Dendritic cell treated with granulocyte-macrophage colony-stimulating factor and Interleukin-4, amounts not matched to agents 40 ng/mL and 50 ng/mL, for 4 days (primary cell): ENCODE measurements at regions not wholly inside any gene's neighbourhood (a gene's known extent, or its start where the extent isn't known, plus 50 kb on each side); places are given as distances from the start of the nearest gene placed in this dataset.
"Not testable (repeated sequence)": the region's sequence is repeated elsewhere in the genome, so short reads cannot be mapped to it uniquely, and the experiment has no call there.

Experiments used
- H3K27ac Mint-ChIP-seq: one replicate; pipeline ENCODE4 v1.8.0; 2022; ENCODE audit warnings: mild to moderate bottlenecking, mixed read lengths
- H3K27me3 Mint-ChIP-seq: one replicate; pipeline ENCODE4 v1.8.0; 2022; ENCODE audit warnings: mild to moderate bottlenecking, mixed read lengths
- H3K36me3 Mint-ChIP-seq: one replicate; pipeline ENCODE4 v1.8.0; 2022; ENCODE audit warnings: low read depth, mixed read lengths
- H3K4me1 Mint-ChIP-seq: one replicate; pipeline ENCODE4 v1.8.0; 2022; ENCODE audit warnings: low read depth, mixed read lengths
- H3K4me3 Mint-ChIP-seq: one replicate; pipeline ENCODE4 v1.8.0; 2022; ENCODE audit warnings: mild to moderate bottlenecking, moderate library complexity, mixed read lengths
- H3K9me3 Mint-ChIP-seq: one replicate; pipeline ENCODE4 v1.8.0; 2022; ENCODE audit warnings: mixed read lengths
- intact Hi-C: fragments of 100-400 bp; cut with micrococcal nuclease; formaldehyde crosslinking; loops from one replicate; pipeline ENCODE4 v1.15.0; 2022

DNA sequence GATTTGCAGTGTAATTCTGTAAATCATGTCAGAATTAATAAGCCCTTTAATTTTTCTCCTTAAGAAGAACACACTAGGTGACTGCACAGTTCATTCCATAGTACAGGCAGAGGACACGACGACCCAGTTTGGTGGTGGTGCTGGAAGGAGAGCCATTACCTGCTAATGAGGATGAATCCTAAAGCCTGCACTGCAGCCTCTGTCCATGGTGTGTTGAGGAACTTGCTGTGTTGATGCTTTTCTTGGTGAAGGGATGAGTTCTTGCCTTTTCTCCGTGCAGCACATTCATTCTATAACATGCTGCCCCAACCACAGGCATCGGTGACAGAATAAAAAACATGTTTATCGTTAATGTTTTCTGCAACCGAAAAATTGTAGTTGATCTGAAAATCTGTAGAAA, 89.6 kb upstream of the VEPH1 start:
- Mint-ChIP-seq H3K4me1 (no peaks in the 10 kb centered on the region), H3K27ac (no peak overlapping the region), H3K36me3 (no peaks in the 10 kb centered on the region), H3K27me3 (peaks cover 4% of the 10 kb centered on the region), H3K9me3 (no peaks in the 10 kb centered on the region), H3K4me3 (no peak overlapping the region)
- intact Hi-C loops = no loop called here

DNA sequence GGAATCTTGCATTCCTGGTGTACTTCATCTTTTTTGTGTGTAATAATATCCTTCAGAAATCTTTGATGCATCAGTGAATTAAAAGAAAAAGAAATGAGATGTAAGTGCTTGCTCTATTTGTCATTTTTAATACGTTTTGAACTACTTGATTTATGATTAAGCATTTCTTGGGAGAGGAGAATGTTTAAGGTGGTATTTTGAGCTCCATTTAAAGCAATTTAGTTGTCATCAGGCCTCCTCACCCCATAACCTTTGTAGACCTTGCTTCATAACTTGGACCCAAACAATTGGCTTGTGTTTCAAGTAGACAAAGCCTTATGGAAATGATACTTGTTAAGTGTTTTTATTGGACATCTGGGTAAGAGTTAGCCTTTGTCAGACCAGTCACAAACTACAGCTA, 87.1 kb upstream of the VEPH1 start:
- Mint-ChIP-seq H3K9me3 (no peaks in the 10 kb centered on the region), H3K36me3 (no peaks in the 10 kb centered on the region), H3K27ac (no peak overlapping the region), H3K4me1 (no peaks in the 10 kb centered on the region), H3K4me3 (no peak overlapping the region), H3K27me3 (peaks cover 2% of the 10 kb centered on the region)
- intact Hi-C loops = no loop called here

DNA sequence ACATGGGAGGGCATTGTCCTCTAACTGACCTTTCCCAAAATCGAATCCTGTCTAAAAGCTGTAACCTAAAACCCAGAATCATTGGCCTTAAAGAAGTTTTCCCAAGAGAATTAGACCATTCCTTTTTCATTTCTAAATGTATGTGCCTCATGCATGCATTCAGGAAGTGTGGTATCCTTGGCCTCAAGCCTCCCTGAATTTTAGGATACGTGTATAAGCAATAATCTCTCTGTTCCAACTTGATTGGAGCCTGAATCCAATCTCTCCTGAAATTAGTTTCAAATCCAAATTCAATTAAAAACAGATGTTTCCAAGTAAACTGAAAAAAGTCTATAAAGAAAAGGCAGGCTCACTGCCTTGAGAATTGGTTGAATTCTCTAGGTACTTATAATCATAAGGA, 86.0 kb upstream of the VEPH1 start:
- H3K4me3 Mint-ChIP-seq = no peak overlapping the region
- no peak overlapping the region for H3K27ac Mint-ChIP-seq
- H3K9me3 Mint-ChIP-seq = no peaks in the 10 kb centered on the region
- intact Hi-C loops = no loop called here
- no peaks in the 10 kb centered on the region for H3K27me3 Mint-ChIP-seq
- no peaks in the 10 kb centered on the region for H3K4me1 Mint-ChIP-seq
- H3K36me3 Mint-ChIP-seq = no peaks in the 10 kb centered on the region

DNA sequence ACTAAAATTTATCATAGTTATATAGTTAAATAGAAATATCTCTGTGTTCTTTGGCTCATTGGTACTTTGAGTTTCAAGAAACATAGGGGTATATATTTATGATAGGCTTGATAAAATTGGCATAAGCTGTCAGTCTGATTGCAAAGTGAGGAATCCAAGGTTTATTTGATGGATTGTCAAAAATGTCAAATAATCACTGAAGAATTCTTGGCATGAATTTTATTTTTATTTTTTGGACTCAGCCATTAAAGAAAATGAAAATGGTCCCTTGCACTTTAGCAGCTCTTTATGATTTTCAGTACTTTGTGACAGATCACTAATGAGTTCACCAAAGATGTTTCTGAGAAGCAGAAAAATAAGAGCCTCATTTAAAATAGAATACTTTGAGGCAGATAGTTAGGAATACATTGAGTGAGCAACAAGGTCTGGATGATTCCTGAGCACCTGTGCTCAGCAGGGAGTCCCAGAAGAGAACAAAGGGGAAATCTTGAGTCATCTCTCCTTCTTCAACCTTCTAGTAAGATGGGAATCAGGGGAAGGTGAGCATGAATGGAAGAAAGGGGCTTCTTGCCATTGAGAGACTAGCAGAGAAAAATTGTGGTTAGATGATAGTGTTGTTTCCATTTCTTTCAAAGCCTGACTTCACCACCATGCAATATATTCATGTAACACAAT, 85.3 kb upstream of the VEPH1 start:
- Mint-ChIP-seq H3K9me3 (no peaks in the 10 kb centered on the region), H3K36me3 (no peaks in the 10 kb centered on the region), H3K27me3 (no peaks in the 10 kb centered on the region), H3K4me1 (no peaks in the 10 kb centered on the region), H3K4me3 (no peak overlapping the region), H3K27ac (no peak overlapping the region)
- intact Hi-C loops = no loop called here

DNA sequence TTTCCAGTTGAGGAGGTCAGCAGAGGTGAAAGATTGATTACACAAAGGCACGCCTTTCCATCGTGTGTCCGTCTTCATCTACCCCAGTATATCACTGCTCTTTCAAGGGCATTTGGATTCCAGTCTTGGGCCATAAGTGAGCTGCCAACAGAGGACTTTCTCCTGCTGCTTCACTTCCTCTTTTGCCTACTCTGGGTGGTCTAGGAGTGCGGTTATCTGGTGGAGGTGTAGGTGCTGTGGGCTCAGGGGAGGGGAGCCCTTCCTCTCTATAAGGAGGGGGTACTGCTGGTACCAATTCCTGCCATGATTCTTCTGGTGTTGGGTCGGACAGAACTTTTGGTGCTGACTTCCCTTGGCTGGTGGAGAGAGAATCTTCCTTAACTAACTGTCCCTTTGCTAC, 83.1 kb upstream of the VEPH1 start:
- Mint-ChIP-seq H3K9me3 (no peaks in the 10 kb centered on the region), H3K27me3 (no peaks in the 10 kb centered on the region), H3K36me3 (no peaks in the 10 kb centered on the region), H3K4me1 (no peaks in the 10 kb centered on the region), H3K4me3 (no peak overlapping the region), H3K27ac (no peak overlapping the region)
- intact Hi-C loops = no loop called here

DNA sequence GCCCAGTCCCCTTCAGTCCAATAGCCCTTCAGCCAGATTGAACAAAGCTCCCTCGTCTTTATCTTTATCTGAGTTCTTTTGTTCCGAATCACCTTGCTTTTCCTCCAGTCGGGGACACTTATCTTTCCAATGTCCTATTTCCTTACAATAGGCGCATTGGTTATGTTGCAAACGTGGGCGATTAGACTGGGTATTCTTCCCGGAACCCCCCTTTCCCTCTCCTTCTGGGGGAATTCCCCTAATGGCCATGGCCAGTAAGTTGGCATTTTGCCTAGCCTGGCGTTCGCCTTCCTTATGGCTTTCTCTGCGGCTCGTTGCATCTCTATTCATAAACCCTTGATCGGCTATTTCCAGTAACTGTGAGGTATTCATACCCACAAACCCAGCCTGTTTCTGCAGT, 82.2 kb upstream of the VEPH1 start:
- Mint-ChIP-seq H3K27me3 (no peaks in the 10 kb centered on the region), H3K36me3 (no peaks in the 10 kb centered on the region), H3K27ac (no peak overlapping the region), H3K4me3 (no peak overlapping the region), H3K9me3 (no peaks in the 10 kb centered on the region), H3K4me1 (no peaks in the 10 kb centered on the region)
- intact Hi-C loops = no loop called here

DNA sequence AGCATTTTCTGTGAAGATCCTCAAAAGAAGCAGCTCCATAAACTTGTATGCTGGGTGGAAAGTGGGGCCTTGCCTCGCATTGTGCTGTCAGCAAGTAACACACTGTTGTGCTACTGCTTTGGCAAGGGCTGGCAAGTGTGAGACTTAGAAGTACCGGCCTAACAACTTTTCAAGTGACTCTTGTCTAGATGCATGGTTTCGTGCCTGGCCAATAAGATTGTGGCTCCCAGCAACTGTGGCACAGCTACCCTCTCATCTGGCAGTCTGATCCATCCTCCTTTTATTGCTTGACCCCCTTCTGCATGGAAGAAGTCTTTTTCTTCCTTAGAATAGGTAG, 79.4 kb upstream of the VEPH1 start:
- Mint-ChIP-seq H3K4me1 (peaks cover 5% of the 10 kb centered on the region), H3K9me3 (no peaks in the 10 kb centered on the region), H3K4me3 (no peak overlapping the region), H3K27me3 (no peaks in the 10 kb centered on the region), H3K36me3 (no peaks in the 10 kb centered on the region), H3K27ac (no peak overlapping the region)
- intact Hi-C loops = no loop called here

DNA sequence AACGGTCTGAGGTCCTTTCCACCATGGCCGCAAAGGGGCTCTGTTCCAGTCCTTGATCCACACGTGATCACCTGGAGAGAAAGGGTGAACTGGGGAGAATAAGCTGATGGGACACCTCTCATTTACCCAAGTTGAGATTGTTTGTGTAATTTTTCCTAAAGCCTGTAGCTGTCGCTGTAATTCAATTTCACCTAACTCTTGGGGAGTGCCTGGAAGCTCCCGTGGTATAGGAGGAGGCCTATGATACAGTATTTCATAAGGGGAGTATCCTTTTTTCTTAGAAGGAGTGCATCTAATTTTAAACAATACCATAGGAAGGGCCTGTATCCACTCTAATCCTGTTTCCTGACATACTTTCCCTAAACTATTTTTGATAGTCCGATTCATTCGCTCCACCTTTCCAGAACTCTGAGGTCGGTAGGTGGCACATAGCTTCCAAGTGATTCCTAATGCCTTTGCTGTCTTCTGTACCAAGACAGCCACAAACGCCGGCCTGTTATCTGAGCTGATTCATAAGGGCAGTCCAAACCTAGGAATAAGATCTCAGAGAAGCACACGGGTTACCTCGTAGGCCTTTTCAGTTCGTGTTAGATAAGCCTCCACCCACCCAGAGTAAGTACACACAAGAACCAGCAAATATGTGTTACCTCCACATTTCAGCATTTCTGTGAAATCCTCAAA, 78.9 kb upstream of the VEPH1 start:
- H3K4me1 Mint-ChIP-seq, H3K4me3 Mint-ChIP-seq, H3K27ac Mint-ChIP-seq, H3K36me3 Mint-ChIP-seq, H3K9me3 Mint-ChIP-seq, H3K27me3 Mint-ChIP-seq, intact Hi-C loops: not testable (repeated sequence)

DNA sequence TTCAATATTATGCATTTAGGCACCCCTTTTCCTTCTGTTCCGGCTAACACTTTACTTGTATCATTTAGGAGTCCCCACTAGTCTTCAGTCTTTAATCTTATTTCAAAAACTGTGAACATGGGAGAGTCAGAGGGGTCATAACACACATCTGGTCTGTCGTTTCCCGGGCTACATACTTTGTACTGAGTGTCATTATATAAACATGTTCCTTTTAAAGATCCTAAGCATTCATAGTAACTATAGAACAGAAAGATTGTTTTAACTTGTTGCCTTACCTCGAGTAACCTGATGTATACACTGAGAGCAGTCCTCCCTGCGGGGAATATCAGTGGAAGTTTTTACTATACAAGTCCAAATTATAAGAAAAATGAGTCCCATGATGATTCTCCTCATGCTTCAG, 78.2 kb upstream of the VEPH1 start:
- H3K27ac Mint-ChIP-seq = no peak overlapping the region
- H3K36me3 Mint-ChIP-seq = no peaks in the 10 kb centered on the region
- no peaks in the 10 kb centered on the region for H3K9me3 Mint-ChIP-seq
- H3K27me3 Mint-ChIP-seq = no peaks in the 10 kb centered on the region
- peaks cover 5% of the 10 kb centered on the region for H3K4me1 Mint-ChIP-seq
- no peak overlapping the region for H3K4me3 Mint-ChIP-seq
- intact Hi-C loops = no loop called here

DNA sequence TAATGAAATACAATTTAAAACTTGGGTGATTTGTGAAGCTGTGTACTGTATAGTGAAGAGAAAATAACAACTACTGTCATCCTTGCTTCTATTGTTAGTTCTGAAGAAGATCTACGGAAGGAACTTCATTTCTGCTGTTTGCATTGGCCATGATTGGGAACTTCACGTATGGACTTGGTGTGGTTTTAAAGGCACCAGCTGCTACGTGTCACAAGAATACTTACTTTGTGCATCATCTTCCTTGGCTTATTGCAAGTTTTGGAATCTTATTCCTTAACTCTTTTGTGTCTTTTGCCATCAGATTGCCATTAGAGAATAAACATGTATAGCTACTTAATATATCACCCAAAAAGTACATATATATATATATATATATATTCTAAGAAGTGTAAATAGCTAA, 75.0 kb upstream of the VEPH1 start:
- Mint-ChIP-seq H3K27ac (no peak overlapping the region), H3K9me3 (no peaks in the 10 kb centered on the region), H3K27me3 (no peaks in the 10 kb centered on the region), H3K4me1 (peaks cover 5% of the 10 kb centered on the region), H3K4me3 (no peak overlapping the region), H3K36me3 (no peaks in the 10 kb centered on the region)
- intact Hi-C loops = no loop called here

DNA sequence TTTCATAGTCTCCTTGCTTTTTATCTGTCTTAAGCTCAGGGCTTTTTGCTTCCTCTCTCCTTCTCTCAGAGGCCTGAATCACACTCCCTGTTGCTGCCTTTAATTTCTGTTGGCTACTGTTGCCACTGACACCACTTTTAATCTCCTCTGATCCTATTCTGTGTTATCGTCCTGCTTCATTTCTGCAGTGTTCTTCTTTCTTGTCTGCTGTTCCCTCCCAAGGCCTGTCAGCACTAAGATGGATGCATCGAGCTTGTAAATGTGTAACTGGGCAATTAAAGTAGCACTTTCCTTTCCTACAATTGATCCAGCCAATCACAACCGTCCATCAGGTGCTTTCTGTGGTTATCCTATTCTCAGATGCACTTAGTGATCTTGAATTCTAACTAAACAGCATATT, 71.3 kb upstream of the VEPH1 start:
- Mint-ChIP-seq H3K4me1 (peaks cover 5% of the 10 kb centered on the region), H3K4me3 (no peak overlapping the region), H3K27me3 (no peaks in the 10 kb centered on the region), H3K9me3 (no peaks in the 10 kb centered on the region), H3K36me3 (no peaks in the 10 kb centered on the region), H3K27ac (no peak overlapping the region)
- intact Hi-C loops = no loop called here

DNA sequence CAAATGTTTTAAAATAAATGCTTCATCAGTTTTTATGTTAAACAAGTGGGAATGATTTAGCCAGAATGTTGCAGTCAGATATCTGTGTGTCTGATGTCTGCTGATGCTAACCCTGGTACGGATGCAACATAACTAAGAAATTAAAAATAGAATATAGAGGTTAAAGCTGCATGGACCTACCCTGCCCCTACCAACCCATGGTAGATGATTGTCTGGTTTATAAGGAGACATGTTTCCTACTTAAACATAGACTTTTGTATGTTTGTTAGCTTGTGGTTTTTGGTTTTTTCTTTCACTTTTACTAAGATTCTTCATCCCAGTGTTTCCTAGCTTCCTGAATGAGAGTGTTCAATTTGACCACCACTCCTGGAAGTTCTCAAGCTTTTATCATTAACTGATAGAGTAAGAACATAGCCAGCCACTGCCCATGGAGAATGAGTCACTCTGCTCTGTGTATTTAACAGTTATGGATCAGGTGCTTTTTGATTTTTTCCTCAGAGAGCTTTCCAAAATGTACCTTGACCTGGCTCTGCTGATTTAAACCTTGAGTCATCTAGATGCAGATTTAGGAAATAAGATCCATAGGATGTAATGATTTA, 70.7 kb upstream of the VEPH1 start:
- Mint-ChIP-seq H3K27me3 (no peaks in the 10 kb centered on the region), H3K4me1 (no peaks in the 10 kb centered on the region), H3K36me3 (no peaks in the 10 kb centered on the region)

DNA sequence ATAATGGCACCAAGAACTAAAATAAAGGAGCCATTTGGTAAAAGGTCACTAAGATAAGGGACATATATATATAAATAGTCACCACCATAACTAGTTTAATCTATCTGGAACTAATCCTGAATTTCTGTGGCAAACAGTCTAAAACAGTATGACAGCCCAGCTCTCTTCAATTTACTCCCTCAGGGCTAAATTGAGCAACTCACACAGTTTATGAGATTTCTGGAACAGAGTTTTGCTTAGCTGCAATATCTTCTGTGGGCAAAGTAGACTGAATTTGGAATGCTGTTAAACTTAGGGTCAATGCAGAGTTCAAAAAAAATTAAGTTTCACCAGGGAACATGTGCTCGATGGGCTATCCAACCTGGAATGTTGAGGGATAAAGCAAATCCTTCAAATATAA, 70.1 kb upstream of the VEPH1 start:
- Mint-ChIP-seq H3K4me1 (no peaks in the 10 kb centered on the region), H3K4me3 (no peak overlapping the region), H3K27me3 (no peaks in the 10 kb centered on the region), H3K9me3 (no peaks in the 10 kb centered on the region), H3K27ac (no peak overlapping the region), H3K36me3 (no peaks in the 10 kb centered on the region)
- intact Hi-C loops = no loop called here

More for the DNA sequence above, 70.7 kb upstream of the VEPH1 start:
- H3K4me3 Mint-ChIP-seq = no peak overlapping the region
- no peaks in the 10 kb centered on the region for H3K9me3 Mint-ChIP-seq
- H3K27ac Mint-ChIP-seq = no peak overlapping the region
- intact Hi-C loops = no loop called here

DNA sequence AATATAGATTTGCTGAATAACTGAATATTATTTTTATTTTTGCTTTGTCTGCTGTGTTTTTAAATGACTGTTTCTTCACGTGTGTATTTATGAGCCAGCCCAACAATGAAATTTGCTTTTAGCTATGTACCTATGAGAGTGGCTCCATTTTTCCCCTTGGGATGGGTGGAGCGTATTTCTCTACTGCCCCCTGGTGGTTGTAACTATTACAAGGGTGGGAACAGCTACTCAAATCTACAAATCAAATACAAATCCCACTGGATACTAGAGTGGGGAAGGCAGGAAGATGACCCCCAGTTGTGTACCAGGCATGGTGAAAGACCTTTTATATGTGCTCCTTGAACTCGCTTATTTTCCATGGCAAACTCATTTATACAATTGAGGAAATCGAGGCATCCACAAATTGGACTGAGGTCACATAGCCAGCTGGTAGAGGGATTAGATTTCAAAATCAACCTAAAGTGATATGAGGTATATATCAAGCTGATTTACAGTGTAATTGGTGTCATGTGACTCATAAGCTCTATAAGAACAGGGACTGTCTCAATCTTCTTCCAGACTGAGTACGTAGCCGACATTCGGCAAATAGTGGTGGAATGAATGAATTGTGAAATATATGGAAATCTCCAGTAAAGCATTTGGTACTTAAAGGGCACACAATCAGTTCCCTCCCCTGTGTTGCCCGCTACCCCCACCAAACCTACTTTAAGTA, 69.5 kb upstream of the VEPH1 start:
- H3K27ac Mint-ChIP-seq = no peak overlapping the region
- no peaks in the 10 kb centered on the region for H3K9me3 Mint-ChIP-seq
- no peak overlapping the region for H3K4me3 Mint-ChIP-seq
- intact Hi-C loops = loop anchor here (1.0 kb wide), 1 partner anchor 40 kb away; no protein-coding TSS in a partner anchor
- H3K27me3 Mint-ChIP-seq = no peaks in the 10 kb centered on the region
- no peaks in the 10 kb centered on the region for H3K36me3 Mint-ChIP-seq
- no peaks in the 10 kb centered on the region for H3K4me1 Mint-ChIP-seq
